ENCODE measurements at regions not wholly inside any gene's neighbourhood (a gene's known extent, or its start where the extent isn't known, plus 50 kb on each side); places are given as distances from the start of the nearest gene placed in this dataset.

DNA sequence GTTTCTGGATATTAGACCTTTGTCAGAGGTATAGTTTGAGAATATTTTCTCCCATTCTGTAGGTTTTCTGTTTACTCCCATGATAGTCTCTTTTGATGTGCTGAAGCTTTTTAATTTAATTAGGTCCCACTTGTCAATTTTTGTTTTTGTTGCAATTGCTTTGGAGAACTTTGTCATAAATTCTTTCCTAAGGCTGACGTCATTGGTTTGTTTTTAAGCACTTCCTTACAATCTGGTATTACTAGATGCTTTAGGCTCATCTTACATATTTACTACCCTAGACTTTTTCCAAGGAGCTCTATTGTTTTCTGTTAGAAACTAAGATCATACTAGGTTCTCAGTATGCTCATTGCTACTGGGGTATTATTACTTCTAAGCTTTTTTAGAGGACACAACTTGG, 806.3 kb downstream of the PDHA2 start:
- H3K36me3 ChIP-seq (ENCODE audit: control insufficient read depth in 2 of 2, extremely low read depth in 1 of 2, insufficient read depth in 2 of 2, low read length in 2 of 2), result no peaks in the 10 kb centered on the region
- no peak overlapping the region for H3K4me3 ChIP-seq (replicated peaks in 1 of 3; ENCODE audit: insufficient read depth in 1 of 3, low read depth in 1 of 3, low read length in 3 of 3)
- TF ChIP-seq, protein P1, sequence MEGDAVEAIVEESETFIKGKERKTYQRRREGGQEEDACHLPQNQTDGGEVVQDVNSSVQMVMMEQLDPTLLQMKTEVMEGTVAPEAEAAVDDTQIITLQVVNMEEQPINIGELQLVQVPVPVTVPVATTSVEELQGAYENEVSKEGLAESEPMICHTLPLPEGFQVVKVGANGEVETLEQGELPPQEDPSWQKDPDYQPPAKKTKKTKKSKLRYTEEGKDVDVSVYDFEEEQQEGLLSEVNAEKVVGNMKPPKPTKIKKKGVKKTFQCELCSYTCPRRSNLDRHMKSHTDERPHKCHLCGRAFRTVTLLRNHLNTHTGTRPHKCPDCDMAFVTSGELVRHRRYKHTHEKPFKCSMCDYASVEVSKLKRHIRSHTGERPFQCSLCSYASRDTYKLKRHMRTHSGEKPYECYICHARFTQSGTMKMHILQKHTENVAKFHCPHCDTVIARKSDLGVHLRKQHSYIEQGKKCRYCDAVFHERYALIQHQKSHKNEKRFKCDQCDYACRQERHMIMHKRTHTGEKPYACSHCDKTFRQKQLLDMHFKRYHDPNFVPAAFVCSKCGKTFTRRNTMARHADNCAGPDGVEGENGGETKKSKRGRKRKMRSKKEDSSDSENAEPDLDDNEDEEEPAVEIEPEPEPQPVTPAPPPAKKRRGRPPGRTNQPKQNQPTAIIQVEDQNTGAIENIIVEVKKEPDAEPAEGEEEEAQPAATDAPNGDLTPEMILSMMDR (IDR thresholded peaks at IDR 0.05; ENCODE audit: extremely low read depth in 1 of 2, insufficient read depth in 1 of 2, low read depth in 1 of 2, low read length in 2 of 2), result no peak
- no peak for TF ChIP-seq GATA2 (IDR thresholded peaks at IDR 0.05; ENCODE audit: insufficient read depth, insufficient read length, low read depth, low read length)
- no peak for TF ChIP-seq JUN (IDR thresholded peaks at IDR 0.05; ENCODE audit: borderline replicate concordance, insufficient read depth, insufficient read length, low read depth)
- no peak for TF ChIP-seq MYC (IDR thresholded peaks at IDR 0.05; ENCODE audit: low read depth, low read length)
- TF ChIP-seq POLR2A (IDR thresholded peaks at IDR 0.05; ENCODE audit: low read depth, low read length), result no peak
- TF ChIP-seq EZH2 (IDR thresholded peaks at IDR 0.05; ENCODE audit: borderline replicate concordance, low read depth, low read length, severe bottlenecking), result no peak
- TF ChIP-seq, protein P2, sequence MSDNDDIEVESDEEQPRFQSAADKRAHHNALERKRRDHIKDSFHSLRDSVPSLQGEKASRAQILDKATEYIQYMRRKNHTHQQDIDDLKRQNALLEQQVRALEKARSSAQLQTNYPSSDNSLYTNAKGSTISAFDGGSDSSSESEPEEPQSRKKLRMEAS (IDR thresholded peaks at IDR 0.05; ENCODE audit: insufficient read depth, insufficient read length), result no peak
- TF ChIP-seq FOS (IDR thresholded peaks at IDR 0.05; ENCODE audit: borderline replicate concordance, insufficient read depth, low read length), result no peak
- TF ChIP-seq POLR2AphosphoS5 (IDR thresholded peaks at IDR 0.05; ENCODE audit: insufficient read depth, low read depth, low read length), result no peak
- H3K79me2 ChIP-seq (ENCODE audit: control insufficient read depth, insufficient read depth, low read length), result no peaks in the 10 kb centered on the region
- DNase-seq (ENCODE audit: low read depth, low spot score) (no peak), FAIRE-seq (no peak)
- BruUV-seq (replicated peaks), result no TSS peak
- no peaks in the 10 kb centered on the region for H3K9me3 ChIP-seq (replicated peaks; ENCODE audit: control insufficient read depth, insufficient read depth, low read length)
- H4K20me1 ChIP-seq (replicated peaks; ENCODE audit: control insufficient read depth, extremely low read depth, insufficient read depth, low read length), result no peaks in the 10 kb centered on the region
- no peak overlapping the region for H2AFZ ChIP-seq (ENCODE audit: low read depth, low read length)
- peaks cover 13% of the 10 kb centered on the region for H3K4me1 ChIP-seq (ENCODE audit: control insufficient read depth, extremely low read depth, insufficient read depth, low read length)
- POLR2A ChIA-PET, result no interaction called here
- H3K9ac ChIP-seq (replicated peaks; ENCODE audit: extremely low read depth, insufficient read depth, low read length), result no peak overlapping the region
- no peaks in the 10 kb centered on the region for H3K27me3 ChIP-seq (ENCODE audit: control insufficient read depth in 2 of 2, insufficient read depth in 2 of 2, low read length in 2 of 2)
- no peak overlapping the region for H3K27ac ChIP-seq (ENCODE audit: insufficient read depth, low read depth, low read length)
- H3K9me1 ChIP-seq (replicated peaks; ENCODE audit: control insufficient read depth, extremely low read depth, insufficient read depth, low read length), result no peaks in the 10 kb centered on the region
- intact Hi-C loops (cut with micrococcal nuclease) (no loop called here), dilution Hi-C loops (cut with MboI; ENCODE audit: extremely low pct_ligation_motif_present, low sequenced_read_pairs) (no loop called here)
- CTCF ChIA-PET, result no interaction called here
- H3K4me2 ChIP-seq (ENCODE audit: insufficient read depth, low read length), result no peak overlapping the region
